RKO (cell line): ENCODE measurements at regions not wholly inside any gene's neighbourhood (a gene's known extent, or its start where the extent isn't known, plus 50 kb on each side); places are given as distances from the start of the nearest gene placed in this dataset.
"Not testable (repeated sequence)": the region's sequence is repeated elsewhere in the genome, so short reads cannot be mapped to it uniquely, and the experiment has no call there.

Experiments used
- DNase-seq: peaks from one replicate; pipeline ENCODE4 v3.0.0-alpha.2; 2016; ENCODE audit warnings: low spot score

GRCh38 chr4:131496211-131496610 lies 1652.9 kb upstream of the PCDH10 start:
- not testable (repeated sequence) for DNase-seq

GRCh38 chr4:131499141-131499873 lies 1649.8 kb upstream of the PCDH10 start:
- no peak for DNase-seq

GRCh38 chr4:131509521-131509920 lies 1639.6 kb upstream of the PCDH10 start:
- DNase-seq, result no peak

- DNase-seq, result no peak
Observed at GRCh38 chr4:131526686-131527085, 1622.4 kb upstream of the PCDH10 start.

GRCh38 chr4:131531087-131531486 lies 1618.0 kb upstream of the PCDH10 start:
- DNase-seq, result no peak

GRCh38 chr4:131534944-131535645 lies 1614.0 kb upstream of the PCDH10 start:
- no peak for DNase-seq

GRCh38 chr4:131540256-131540655 lies 1608.8 kb upstream of the PCDH10 start:
- no peak for DNase-seq

- no peak for DNase-seq
Observed at GRCh38 chr4:131547506-131547981, 1601.5 kb upstream of the PCDH10 start.

- DNase-seq, result no peak
Observed at GRCh38 chr4:131551306-131551705, 1597.8 kb upstream of the PCDH10 start.

- DNase-seq, result no peak
Observed at GRCh38 chr4:131566026-131566425, 1583.1 kb upstream of the PCDH10 start.

- no peak for DNase-seq
Observed at GRCh38 chr4:131584587-131584986, 1564.5 kb upstream of the PCDH10 start.

GRCh38 chr4:131595140-131595539 lies 1554.0 kb upstream of the PCDH10 start:
- no peak for DNase-seq

- DNase-seq, result no peak
Observed at GRCh38 chr4:131603705-131604104, 1545.4 kb upstream of the PCDH10 start.

GRCh38 chr4:131609039-131609438 lies 1540.1 kb upstream of the PCDH10 start:
- no peak for DNase-seq

- peak; percentile 54 for DNase-seq
Observed at GRCh38 chr4:131610517-131610916, 1538.6 kb upstream of the PCDH10 start.

- no peak for DNase-seq
Observed at GRCh38 chr4:131613086-131613823, 1535.8 kb upstream of the PCDH10 start.

GRCh38 chr4:131613824-131614216 lies 1535.3 kb upstream of the PCDH10 start:
- DNase-seq, result no peak

- DNase-seq, result no peak
Observed at GRCh38 chr4:131632877-131633276, 1516.2 kb upstream of the PCDH10 start.

GRCh38 chr4:131635191-131635590 lies 1513.9 kb upstream of the PCDH10 start:
- DNase-seq, result no peak

- no peak for DNase-seq
Observed at GRCh38 chr4:131638781-131639180, 1510.3 kb upstream of the PCDH10 start.

GRCh38 chr4:131644619-131645018 lies 1504.5 kb upstream of the PCDH10 start:
- DNase-seq, result peak; percentile 20

- no peak for DNase-seq
Observed at GRCh38 chr4:131649227-131649626, 1499.9 kb upstream of the PCDH10 start.

- no peak for DNase-seq
Observed at GRCh38 chr4:131650951-131651350, 1498.1 kb upstream of the PCDH10 start.
